ENCODE measurements at regions not wholly inside any gene's neighbourhood (a gene's known extent, or its start where the extent isn't known, plus 50 kb on each side); places are given as distances from the start of the nearest gene placed in this dataset.

GRCh38 chr15:77684341-77685081 is 51.8 kb upstream of the LINGO1 start:
- ATAC-seq (replicated peaks) = no peak
- Mint-ChIP-seq H3K9me3 (no peaks in the 10 kb centered on the region), H3K4me3 (no peak overlapping the region), H3K36me3 (no peaks in the 10 kb centered on the region), H3K4me1 (no peaks in the 10 kb centered on the region), H3K27me3 (peaks cover 47 to 50% of the 10 kb centered on the region in 2 donors), H3K27ac (no peak overlapping the region)
- no peak for DNase-seq

- no peak overlapping the region for H3K4me3 Mint-ChIP-seq
- no peak overlapping the region for H3K27ac Mint-ChIP-seq
- DNase-seq = no peak
- no peak for ATAC-seq (replicated peaks)
- no peaks in the 10 kb centered on the region for H3K36me3 Mint-ChIP-seq
- H3K4me1 Mint-ChIP-seq = no peaks in the 10 kb centered on the region
- no peaks in the 10 kb centered on the region for H3K9me3 Mint-ChIP-seq
- peaks cover 45 to 46% of the 10 kb centered on the region in 2 donors for H3K27me3 Mint-ChIP-seq
Observed at GRCh38 chr15:77682564-77682963, 49.9 kb upstream of the LINGO1 start.
